GM12864 (cell line): ENCODE measurements at regions not wholly inside any gene's neighbourhood (a gene's known extent, or its start where the extent isn't known, plus 50 kb on each side); places are given as distances from the start of the nearest gene placed in this dataset.
A peak's percentile ranks its signal among the peaks of the same experiment; 100 is the strongest.

Experiments used
- DNase-seq: peaks from one replicate; pipeline ENCODE4 v3.0.0-alpha.2; 2011; ENCODE audit warnings: low read depth
- H3K4me3 ChIP-seq: 2 replicates; pipeline ENCODE4 v1.5.1; 2011; ENCODE audit warnings: mild to moderate bottlenecking, low read depth, low read length, control low read depth
- CTCF ChIP-seq: IDR thresholded peaks from 2 replicates; pipeline ENCODE4 v1.5.1; 2011; ENCODE audit warnings: low read depth, mild to moderate bottlenecking, moderate library complexity, low read length, control low read depth, inconsistent platforms; ENCODE audit errors: missing control alignments

- DNase-seq: no peak
- no peak for TF ChIP-seq CTCF
- H3K4me3 ChIP-seq: no peak overlapping the region
Measured at GRCh38 chr4:179272282-179272681, 1830.0 kb upstream of the AGA start.

- DNase-seq: no peak
- no peak for TF ChIP-seq CTCF
- no peak overlapping the region for H3K4me3 ChIP-seq
Measured at GRCh38 chr4:179278647-179279046, 1836.4 kb upstream of the AGA start.

- H3K4me3 ChIP-seq: no peak overlapping the region
- DNase-seq: no peak
- TF ChIP-seq CTCF: no peak
Measured at GRCh38 chr4:179285696-179286095, 1843.5 kb upstream of the AGA start.

DNA sequence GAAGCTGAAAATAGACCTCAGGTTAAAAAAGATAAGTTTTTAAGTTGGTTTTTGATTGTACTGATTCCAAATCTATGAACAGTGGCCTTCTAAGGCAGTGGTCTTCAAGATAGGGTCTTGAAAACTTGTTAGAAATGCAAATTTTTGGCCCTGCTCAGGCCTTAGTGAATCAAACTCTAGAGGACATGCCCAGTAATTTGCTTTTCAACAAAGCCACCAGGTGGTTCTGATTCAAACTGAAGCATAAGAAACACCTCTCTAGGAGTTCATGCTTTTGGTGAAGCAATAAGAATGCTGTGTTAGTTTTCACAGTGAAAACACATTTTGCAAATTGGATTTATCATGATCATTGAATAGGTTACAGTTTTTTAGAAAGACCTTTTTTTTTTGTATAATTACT is 1849.4 kb upstream of the AGA start:
- TF ChIP-seq CTCF: no peak
- H3K4me3 ChIP-seq: no peak overlapping the region
- DNase-seq: no peak

- TF ChIP-seq CTCF: no peak
- no peak overlapping the region for H3K4me3 ChIP-seq
Measured at GRCh38 chr4:179292468-179292867, 1850.2 kb upstream of the AGA start.

DNA sequence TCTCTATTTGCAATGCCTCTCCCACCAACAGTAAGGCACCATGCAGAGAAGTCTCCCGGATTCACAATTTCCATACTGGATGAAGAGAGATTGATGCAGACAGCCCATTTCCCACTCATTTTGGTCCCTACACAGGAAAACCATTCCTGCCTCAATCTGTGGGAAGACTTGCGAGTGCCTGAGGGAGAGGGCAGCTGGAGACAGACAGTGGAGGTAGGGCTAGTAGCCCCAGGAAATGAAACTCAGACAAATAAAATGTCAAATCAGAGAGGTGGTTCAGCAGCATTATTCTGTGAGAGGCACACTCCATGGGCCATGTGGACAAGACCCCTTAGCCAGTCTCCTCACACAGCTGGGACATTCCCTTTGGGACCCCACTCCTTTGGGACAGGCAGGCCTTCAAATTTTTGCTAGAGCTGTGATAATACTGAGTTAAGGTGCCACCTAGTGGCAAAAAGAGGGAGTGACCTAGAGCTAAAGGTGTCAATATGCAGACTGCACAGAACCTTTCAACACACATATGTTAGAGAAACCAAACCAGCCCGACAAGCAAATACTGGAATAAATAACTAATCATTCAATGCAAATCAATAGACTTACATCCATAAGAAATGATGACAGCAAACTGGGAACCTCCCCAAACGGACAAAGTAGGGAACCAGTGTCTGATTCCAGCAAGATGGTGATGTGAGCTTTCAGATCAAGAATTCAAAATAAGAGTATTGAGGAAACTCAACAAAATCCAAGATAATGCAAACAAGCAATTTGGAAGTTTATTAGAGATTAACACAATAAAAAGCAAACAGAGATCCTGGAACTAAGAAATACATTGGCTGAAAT is 1865.3 kb upstream of the AGA start:
- no peak overlapping the region for H3K4me3 ChIP-seq
- peak; percentile 1 for DNase-seq
- TF ChIP-seq CTCF: peak; percentile 77

More at GRCh38 chr4:179292468-179292867, 1850.2 kb upstream of the AGA start:
- no peak for DNase-seq

DNA sequence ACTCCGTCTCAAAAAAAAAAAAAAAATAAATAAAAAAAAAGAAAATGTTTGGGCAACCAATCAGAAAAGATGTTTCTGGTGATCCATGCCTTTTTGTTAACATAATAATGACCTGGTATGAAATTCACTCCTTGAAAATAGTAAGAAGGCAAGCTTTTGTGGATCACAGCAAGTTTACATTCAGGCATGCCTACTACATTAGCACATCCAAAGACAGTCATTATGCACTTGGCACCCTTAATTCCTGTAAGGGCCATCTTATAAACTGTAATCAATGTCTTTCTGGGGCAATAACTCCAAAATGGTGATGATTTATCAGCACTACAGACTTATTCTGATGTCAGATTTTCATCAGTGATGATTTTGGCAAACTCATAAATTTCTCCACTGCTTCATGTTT is 1871.6 kb upstream of the AGA start:
- TF ChIP-seq CTCF: no peak
- DNase-seq: no peak
- no peak overlapping the region for H3K4me3 ChIP-seq
